GM19463 (cell line): ENCODE measurements at regions not wholly inside any gene's neighbourhood (a gene's known extent, or its start where the extent isn't known, plus 50 kb on each side); places are given as distances from the start of the nearest gene placed in this dataset.

Experiments
- ATAC-seq: cut with Tn5 transposase; IDR thresholded peaks from one replicate; pipeline ENCODE4 v1.9.1; 2021; ENCODE audit warnings: mild to moderate bottlenecking, moderate library complexity; ENCODE audit not compliant: unreplicated experiment

- no peak for ATAC-seq
These were observed 2015.9 kb downstream of the PCDH7 start for GRCh38 chr4:32735856-32736590.

- no peak for ATAC-seq
These were observed 2024.0 kb downstream of the PCDH7 start for GRCh38 chr4:32744211-32744610.

- no peak for ATAC-seq
These were observed 2025.2 kb downstream of the PCDH7 start for GRCh38 chr4:32745351-32745750.

- ATAC-seq = no peak
These were observed 2027.9 kb downstream of the PCDH7 start for GRCh38 chr4:32748061-32748460.

- ATAC-seq = no peak
These were observed 2028.3 kb downstream of the PCDH7 start for GRCh38 chr4:32748498-32748897.

- no peak for ATAC-seq
These were observed 2032.8 kb downstream of the PCDH7 start for GRCh38 chr4:32752962-32753361.

- no peak for ATAC-seq
These were observed 2048.7 kb downstream of the PCDH7 start for GRCh38 chr4:32768664-32769389.

GRCh38 chr4:32771491-32771890 lies 2051.3 kb downstream of the PCDH7 start:
- no peak for ATAC-seq

- ATAC-seq = no peak
These were observed 2054.9 kb downstream of the PCDH7 start for GRCh38 chr4:32775049-32775448.

GRCh38 chr4:32776435-32777203 lies 2056.4 kb downstream of the PCDH7 start:
- ATAC-seq = no peak

- ATAC-seq = no peak
These were observed 2057.9 kb downstream of the PCDH7 start for GRCh38 chr4:32778025-32778424.

GRCh38 chr4:32778938-32779337 lies 2058.8 kb downstream of the PCDH7 start:
- ATAC-seq = no peak

GRCh38 chr4:32789026-32789608 lies 2068.9 kb downstream of the PCDH7 start:
- ATAC-seq = no peak

GRCh38 chr4:32790803-32791202 lies 2070.6 kb downstream of the PCDH7 start:
- no peak for ATAC-seq

GRCh38 chr4:32798471-32799159 lies 2078.4 kb downstream of the PCDH7 start:
- no peak for ATAC-seq

- no peak for ATAC-seq
These were observed 2104.2 kb downstream of the PCDH7 start for GRCh38 chr4:32824336-32824735.

GRCh38 chr4:32826169-32826568 lies 2106.0 kb downstream of the PCDH7 start:
- no peak for ATAC-seq

GRCh38 chr4:32830160-32830559 lies 2110.0 kb downstream of the PCDH7 start:
- ATAC-seq = no peak

- ATAC-seq = no peak
These were observed 2110.9 kb downstream of the PCDH7 start for GRCh38 chr4:32831104-32831503.

- ATAC-seq = no peak
These were observed 2120.5 kb downstream of the PCDH7 start for GRCh38 chr4:32840461-32841189.
